ENCODE measurements at regions not wholly inside any gene's neighbourhood (a gene's known extent, or its start where the extent isn't known, plus 50 kb on each side); places are given as distances from the start of the nearest gene placed in this dataset.
"Not testable (repeated sequence)": the region's sequence is repeated elsewhere in the genome, so short reads cannot be mapped to it uniquely, and the experiment has no call there.

- DNase-seq: no peak
These were observed 679.4 kb upstream of the USP24 start for GRCh38 chr1:55894521-55894920.

- DNase-seq: peak; percentile 30
These were observed 678.0 kb upstream of the USP24 start for GRCh38 chr1:55893155-55893554.

GRCh38 chr1:55888685-55889317 lies 673.6 kb upstream of the USP24 start:
- no peak for DNase-seq

GRCh38 chr1:55886856-55887712 lies 671.9 kb upstream of the USP24 start:
- DNase-seq: no peak

GRCh38 chr1:55885619-55886018 lies 670.5 kb upstream of the USP24 start:
- DNase-seq: no peak

GRCh38 chr1:55882931-55883330 lies 667.8 kb upstream of the USP24 start:
- no peak for DNase-seq

- no peak for DNase-seq
These were observed 664.2 kb upstream of the USP24 start for GRCh38 chr1:55879346-55879745.

- DNase-seq: no peak
These were observed 662.5 kb upstream of the USP24 start for GRCh38 chr1:55877437-55878232.

- DNase-seq: no peak
These were observed 661.3 kb upstream of the USP24 start for GRCh38 chr1:55876276-55877060.

- DNase-seq: no peak
These were observed 654.9 kb upstream of the USP24 start for GRCh38 chr1:55870106-55870505.

GRCh38 chr1:55869065-55869464 lies 653.9 kb upstream of the USP24 start:
- DNase-seq: no peak

- DNase-seq: peak; percentile 40
These were observed 652.9 kb upstream of the USP24 start for GRCh38 chr1:55868026-55868425.

- no peak for DNase-seq
These were observed 652.2 kb upstream of the USP24 start for GRCh38 chr1:55867304-55867843.

GRCh38 chr1:55865778-55866177 lies 650.6 kb upstream of the USP24 start:
- DNase-seq: not testable (repeated sequence)

GRCh38 chr1:55864251-55864650 lies 649.1 kb upstream of the USP24 start:
- no peak for DNase-seq

GRCh38 chr1:55861676-55862340 lies 646.6 kb upstream of the USP24 start:
- DNase-seq: no peak

GRCh38 chr1:55860798-55861519 lies 645.8 kb upstream of the USP24 start:
- DNase-seq: no peak

- DNase-seq: no peak
These were observed 645.2 kb upstream of the USP24 start for GRCh38 chr1:55860326-55860725.

- DNase-seq: no peak
These were observed 639.7 kb upstream of the USP24 start for GRCh38 chr1:55854911-55855310.

- no peak for DNase-seq
These were observed 633.7 kb upstream of the USP24 start for GRCh38 chr1:55848906-55849305.

GRCh38 chr1:55846051-55846450 lies 630.9 kb upstream of the USP24 start:
- no peak for DNase-seq
